GM10248 (cell line): ENCODE measurements at regions not wholly inside any gene's neighbourhood (a gene's known extent, or its start where the extent isn't known, plus 50 kb on each side); places are given as distances from the start of the nearest gene placed in this dataset.

Source experiments
- CTCF ChIA-PET: fragments of 300-600 bp; sonication (Branson Sonifier 250); formaldehyde crosslinking; extraction: SDS; loops from one replicate; lab custom pipeline; 2021; ENCODE audit warnings: antibody characterized with exemption; lab: Yijun Ruan, JAX
- POLR2A ChIA-PET: fragments of 350-650 bp; sonication (Branson Sonifier 250); formaldehyde crosslinking; extraction: SDS; loops from one replicate; lab custom pipeline; 2020; ENCODE audit warnings: antibody characterized with exemption; lab: Yijun Ruan, JAX
- DNase-seq: peaks from one replicate; pipeline ENCODE4 v3.0.0; 2012; ENCODE audit errors: extremely low spot score
- CTCF ChIP-seq: IDR thresholded peaks from 2 replicates; pipeline ENCODE4 v1.5.1; 2012; ENCODE audit warnings: mild to moderate bottlenecking, low read depth; ENCODE audit errors: extremely low read depth, missing control alignments, control extremely low read depth

- no peak for TF ChIP-seq CTCF
- ChIA-PET CTCF (interaction anchor here (1.9 kb wide), 1 partner anchor 56 kb away, joined by 4 read pairs; no protein-coding TSS in a partner anchor), POLR2A (no interaction called here)
- no peak for DNase-seq
These were observed 57.7 kb upstream of the SLC7A11 start for GRCh38 chr4:138299881-138300280.

- DNase-seq: no peak
- TF ChIP-seq CTCF: no peak
- ChIA-PET POLR2A (no interaction called here), CTCF (interaction anchor here (1.9 kb wide), 1 partner anchor 55 kb away, joined by 4 read pairs; no protein-coding TSS in a partner anchor)
These were observed 56.7 kb upstream of the SLC7A11 start for GRCh38 chr4:138298866-138299265.

GRCh38 chr4:138298431-138298830 is 56.3 kb upstream of the SLC7A11 start:
- CTCF ChIA-PET: interaction anchor here (1.9 kb wide), 1 partner anchor 55 kb away, joined by 4 read pairs; no protein-coding TSS in a partner anchor

GRCh38 chr4:138297743-138298405 is 55.7 kb upstream of the SLC7A11 start:
- DNase-seq: no peak
- no peak for TF ChIP-seq CTCF
- ChIA-PET POLR2A (no interaction called here), CTCF (interaction anchor here (2.4 kb wide), 1 partner anchor 46 kb away, joined by 6 read pairs; no protein-coding TSS in a partner anchor)

More at GRCh38 chr4:138298431-138298830, 56.3 kb upstream of the SLC7A11 start:
- DNase-seq: no peak
- POLR2A ChIA-PET: no interaction called here
- TF ChIP-seq CTCF: no peak

GRCh38 chr4:138292321-138292720 is 50.2 kb upstream of the SLC7A11 start:
- ChIA-PET POLR2A (no interaction called here), CTCF (no interaction called here)
- no peak for DNase-seq
- no peak for TF ChIP-seq CTCF
